HG03457 (cell line): ENCODE measurements at regions not wholly inside any gene's neighbourhood (a gene's known extent, or its start where the extent isn't known, plus 50 kb on each side); places are given as distances from the start of the nearest gene placed in this dataset.

ENCODE experiments used
- ATAC-seq: cut with Tn5 transposase; IDR thresholded peaks from one replicate; pipeline ENCODE4 v1.9.1; 2021; ENCODE audit warnings: moderate number of reproducible peaks; ENCODE audit not compliant: unreplicated experiment

GRCh38 chr2:129296806-129297205 is 682.7 kb upstream of the RAB6C start:
- ATAC-seq: no peak

GRCh38 chr2:129297430-129297829 is 682.0 kb upstream of the RAB6C start:
- ATAC-seq: no peak

DNA sequence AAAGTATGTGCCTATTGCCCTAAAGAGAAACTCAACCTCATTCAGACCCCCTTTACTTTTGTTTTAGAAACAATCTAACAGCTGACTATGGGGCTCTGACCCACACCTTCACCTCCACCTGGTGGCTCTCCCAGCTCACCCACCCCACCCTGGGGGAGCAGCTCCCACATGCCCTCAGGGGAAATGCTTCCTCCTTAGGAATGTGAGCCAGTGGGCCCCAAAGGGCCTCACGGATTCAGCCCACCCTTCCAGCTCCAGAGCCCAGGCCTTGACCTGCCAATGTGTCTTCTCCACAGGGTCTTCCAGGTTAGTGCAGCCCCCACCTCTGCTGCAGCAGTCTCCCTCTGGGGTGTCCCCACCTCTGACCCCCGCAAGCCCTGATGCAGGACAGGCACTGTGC is 680.1 kb upstream of the RAB6C start:
- no peak for ATAC-seq

DNA sequence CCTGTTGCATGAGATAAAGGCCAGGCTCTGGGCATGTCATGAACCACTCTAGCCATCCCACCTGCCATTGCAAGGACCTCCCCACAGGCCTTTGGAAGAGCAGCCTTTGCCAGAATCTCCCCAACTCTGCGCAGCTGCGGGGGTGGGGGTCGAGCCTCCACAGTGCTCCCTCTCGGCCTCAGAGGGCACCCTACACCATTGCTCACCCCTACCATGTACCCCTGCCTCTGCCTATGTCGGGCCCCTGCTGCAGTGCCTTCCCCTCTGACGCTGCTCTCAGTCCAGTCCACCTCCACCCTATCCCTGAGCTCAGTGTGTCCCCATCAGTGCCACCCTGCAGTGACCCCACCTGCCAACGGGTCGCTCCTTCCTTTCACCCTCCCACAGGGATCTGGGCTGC is 679.7 kb upstream of the RAB6C start:
- ATAC-seq: no peak

DNA sequence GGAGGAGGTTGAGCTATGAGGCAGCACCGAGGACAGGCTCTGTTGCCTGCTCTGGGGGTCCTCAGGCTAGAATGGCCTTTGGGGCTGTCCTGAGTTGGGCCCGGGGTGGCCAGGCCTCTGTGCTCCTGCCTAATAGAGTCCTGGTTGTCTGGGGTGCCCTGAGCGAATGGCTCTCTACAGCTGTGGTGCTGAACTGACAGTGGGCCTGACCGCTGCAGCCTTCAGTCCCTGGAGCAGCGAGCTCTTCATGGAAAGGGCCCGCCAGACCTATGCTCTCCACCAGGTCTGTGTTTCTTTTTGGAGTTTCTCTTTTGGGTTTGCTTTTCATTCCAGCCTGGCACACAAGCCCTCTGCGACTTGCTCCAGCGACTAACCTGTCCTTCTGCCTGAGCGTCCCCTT is 679.0 kb upstream of the RAB6C start:
- no peak for ATAC-seq

DNA sequence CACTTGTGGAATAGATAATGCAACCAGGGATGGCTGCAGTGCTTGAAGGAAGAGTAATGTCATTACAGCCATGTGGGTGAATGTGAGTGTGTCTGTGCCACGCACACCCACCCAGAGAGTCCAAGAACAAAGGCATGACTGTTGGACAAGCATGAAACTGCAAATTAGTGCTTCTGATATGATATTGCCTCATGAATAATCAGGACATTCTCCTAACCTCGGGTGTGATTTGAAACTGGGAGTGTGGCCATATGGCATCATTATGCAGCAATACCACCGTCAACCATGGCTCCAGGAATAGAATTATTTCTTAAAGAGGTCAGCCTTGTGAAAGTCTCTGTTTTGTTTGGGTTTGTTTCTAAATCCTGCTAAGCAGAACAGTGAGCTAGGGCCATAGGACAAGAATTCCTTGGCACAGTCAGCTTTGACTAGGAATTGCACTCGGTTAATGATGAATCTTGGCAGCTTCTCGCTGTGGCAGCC is 678.0 kb upstream of the RAB6C start:
- no peak for ATAC-seq

GRCh38 chr2:129302106-129302505 is 677.4 kb upstream of the RAB6C start:
- ATAC-seq: no peak

DNA sequence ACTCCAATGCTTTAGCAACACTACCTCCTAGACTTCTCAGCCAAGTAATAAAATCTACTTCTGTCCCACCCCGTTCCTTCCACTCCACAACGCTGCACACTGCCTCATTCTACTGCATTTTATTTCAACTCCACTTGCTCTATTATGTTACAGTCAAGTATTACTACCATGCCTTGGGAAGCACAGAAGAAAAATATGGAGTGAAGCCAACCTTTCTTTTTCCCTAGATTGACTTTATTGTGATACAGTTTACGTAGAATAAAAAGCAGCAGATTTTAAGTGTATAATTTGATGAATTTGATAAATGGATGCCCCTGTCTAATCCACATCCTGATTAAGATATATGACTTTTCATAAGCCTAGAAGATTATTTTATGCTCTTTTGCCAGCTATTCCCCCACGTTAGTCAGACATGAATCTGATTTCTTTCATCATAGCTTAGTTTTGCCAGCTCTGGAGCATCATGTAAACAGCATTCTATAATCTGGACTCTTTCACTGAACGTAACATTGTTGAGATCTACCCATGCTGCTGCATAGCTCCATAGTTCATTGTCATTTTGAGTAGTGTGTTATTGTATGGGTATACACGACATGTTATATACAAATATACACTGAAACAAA is 676.8 kb upstream of the RAB6C start:
- ATAC-seq: no peak

DNA sequence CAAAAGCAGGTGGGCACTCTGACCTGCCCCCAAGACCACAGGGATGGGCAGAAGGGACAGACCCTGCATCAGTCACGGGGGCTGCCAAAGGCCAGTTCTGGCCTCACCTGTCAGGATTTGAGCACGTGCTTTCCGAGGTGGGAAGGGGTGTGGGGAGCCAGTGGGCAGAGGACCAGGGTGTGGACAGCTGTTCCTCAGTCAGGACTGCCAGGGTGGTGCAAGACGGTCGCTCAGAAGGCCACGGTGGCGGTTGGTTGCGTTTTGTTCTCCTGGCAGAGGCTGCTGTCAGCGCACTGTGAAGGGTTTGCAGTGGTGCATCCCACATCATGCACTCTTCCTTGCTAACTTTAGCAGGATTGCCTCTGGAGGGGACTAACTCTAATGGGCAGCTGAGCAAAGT is 665.3 kb upstream of the RAB6C start:
- no peak for ATAC-seq

DNA sequence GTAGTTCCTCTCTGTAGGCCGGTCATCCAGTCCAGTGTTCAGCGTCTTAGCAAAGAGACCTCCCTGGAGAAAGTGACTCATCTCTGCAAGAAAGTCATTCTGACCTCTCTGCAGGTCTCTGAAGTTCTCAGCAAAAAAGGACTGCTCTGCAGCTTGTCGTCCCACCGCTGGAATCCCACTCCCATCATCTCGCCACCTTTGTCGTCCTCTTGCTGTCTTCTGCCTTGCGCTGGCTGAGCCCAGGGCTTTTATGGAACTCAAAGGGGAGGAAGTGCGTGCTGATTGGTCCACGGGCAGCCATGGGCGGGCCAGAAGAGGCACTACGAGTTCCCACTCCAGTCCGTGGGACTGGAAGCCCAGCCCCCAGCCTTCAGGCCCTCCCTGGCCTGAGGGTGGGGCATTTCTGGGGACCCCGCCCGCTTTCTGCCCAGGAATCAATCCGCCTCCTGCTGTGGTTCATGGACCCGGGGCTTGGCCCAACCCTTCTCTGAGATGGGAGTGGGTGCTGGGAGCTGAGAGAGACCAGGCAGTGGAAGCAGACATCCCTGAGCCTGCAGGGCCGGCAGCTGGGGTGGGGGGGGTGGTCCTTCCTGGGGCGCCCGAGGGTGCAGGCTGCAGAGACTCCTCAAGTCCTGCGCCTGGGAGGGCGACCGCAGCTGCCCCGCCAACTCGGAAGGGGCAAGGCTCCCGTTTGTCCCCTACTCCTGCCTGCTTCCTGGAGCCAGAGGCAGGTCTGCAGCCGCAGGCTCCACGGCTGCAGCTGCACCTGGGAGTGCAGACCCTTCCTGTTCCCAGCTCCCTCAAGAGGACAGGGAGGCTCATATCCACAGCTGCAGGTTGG is 660.7 kb upstream of the RAB6C start:
- no peak for ATAC-seq

DNA sequence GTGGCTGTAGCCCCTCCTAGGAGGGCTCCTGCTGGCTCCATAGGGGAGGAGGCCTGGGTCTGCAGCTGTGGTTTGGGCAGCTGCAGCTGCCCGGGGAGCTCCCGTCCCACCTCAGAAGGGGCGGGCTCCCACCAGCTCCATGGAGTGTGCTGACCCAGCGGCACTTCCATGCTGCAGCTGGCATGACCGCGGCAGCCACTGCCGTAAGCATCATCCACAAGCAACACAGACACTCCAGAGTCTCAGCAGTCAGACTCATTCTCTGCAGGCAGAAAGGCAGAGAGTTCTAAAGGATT is 660.1 kb upstream of the RAB6C start:
- no peak for ATAC-seq

GRCh38 chr2:129320288-129320687 is 659.2 kb upstream of the RAB6C start:
- no peak for ATAC-seq

- ATAC-seq: no peak
Observed at GRCh38 chr2:129324349-129324748, 655.1 kb upstream of the RAB6C start.

GRCh38 chr2:129325151-129325550 is 654.3 kb upstream of the RAB6C start:
- ATAC-seq: no peak

DNA sequence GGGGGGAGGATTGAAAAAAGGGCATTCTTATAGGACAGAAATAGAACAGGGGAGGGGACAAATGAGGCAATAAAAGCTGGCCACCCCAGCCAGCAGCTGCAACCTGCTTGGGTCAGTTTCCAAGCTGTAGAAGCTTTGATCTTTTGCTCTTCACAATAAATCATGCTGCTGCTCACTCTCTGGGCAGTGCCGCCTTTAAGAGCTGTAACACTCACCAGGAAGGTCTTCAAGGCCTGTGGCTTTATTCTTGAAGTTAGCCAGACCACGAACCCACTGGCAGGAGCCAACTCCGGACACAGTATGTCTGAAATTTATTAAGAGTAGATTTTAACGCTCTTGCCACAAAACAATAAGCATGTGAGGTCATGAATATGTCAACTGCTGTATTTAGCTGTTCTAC is 649.9 kb upstream of the RAB6C start:
- no peak for ATAC-seq

DNA sequence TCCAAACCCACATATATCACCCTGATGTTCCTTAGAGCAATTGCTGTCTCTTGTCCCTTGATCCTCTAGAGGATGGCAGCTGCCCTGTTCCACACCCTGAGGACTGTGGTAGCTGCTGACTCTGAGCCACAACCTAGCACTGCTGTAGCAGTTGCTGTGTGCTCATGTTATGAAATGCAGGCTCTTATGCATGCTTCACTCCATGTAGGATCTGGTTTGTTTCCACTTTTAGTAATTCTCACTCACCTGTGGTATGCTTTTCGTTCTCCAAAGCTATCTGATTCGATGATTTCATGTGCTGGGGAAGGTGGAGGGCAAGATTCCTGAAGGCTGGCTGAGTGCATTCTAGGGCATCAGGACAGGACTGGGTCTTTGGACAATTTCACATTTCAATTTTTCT is 649.0 kb upstream of the RAB6C start:
- no peak for ATAC-seq

DNA sequence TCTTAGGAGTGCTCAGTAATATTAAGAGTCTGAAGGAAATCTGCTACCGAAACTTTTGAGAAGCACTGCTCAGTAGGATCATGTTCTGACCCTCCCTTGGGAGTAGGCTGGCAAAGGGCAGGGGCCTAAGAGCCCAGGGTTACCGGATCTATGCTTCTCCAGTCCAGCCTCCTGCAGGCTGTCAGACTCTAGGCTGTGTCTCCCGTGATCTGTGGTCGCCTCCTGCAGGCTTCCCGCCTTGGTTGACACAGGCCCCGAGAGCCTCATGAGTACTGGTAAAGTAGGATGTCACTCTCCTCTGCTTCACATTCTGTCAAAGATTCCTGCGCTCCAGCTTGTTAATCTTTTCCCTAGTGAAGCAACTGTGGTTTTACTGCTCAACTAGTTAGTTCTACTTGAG is 647.8 kb upstream of the RAB6C start:
- no peak for ATAC-seq

DNA sequence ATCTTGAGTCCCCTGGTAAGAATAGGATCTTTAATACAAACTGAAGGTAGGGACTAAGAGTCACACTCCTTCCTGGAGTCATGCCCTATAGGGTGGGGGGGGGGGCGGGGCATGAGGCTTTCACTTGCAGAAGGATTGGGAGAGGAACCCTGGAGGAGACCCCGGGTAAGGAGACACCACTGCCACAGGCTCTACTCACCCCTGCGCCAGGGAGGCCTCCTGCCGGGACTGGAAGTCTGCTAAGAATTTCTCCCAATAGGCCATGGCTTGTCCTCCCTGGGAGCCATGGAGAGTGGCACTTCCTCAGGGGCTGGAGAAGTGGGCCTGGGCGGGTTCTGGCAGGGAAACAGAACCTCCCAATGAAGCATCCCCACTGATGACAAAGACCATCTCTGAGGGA is 645.3 kb upstream of the RAB6C start:
- ATAC-seq: no peak

DNA sequence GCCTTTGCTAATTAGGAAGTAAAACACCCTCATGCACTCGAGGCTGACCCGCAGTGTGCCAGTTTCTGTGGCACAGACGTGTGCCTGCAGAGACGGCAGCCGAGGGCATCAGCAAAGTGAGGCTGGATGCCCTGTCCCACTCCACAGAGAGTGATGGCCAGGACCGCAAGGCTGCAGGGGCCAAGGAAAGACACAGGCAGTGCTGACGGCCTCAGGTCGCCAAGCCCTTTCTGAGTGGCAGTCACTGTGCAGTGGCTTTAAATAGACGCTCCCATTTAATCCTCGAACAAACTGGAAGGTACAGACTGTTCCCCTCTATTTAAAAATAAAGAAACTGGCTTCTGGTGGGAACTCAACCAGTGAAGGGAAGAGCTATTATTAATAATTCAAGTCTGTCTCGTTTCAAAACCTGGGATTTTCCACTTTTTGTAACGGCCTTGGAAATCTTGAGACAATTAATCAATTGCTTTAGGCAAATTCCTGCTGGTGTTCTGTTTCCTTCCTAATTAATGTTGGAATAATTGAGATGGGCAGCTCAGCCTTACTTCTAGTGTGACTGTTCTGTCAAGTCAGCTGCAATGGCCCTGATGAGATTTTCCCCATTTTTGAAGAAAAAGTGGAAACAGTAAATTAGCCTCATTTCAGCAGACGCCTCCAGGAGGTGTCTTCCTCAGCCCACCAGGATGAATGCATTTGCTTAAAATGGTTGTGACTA is 644.6 kb upstream of the RAB6C start:
- no peak for ATAC-seq

DNA sequence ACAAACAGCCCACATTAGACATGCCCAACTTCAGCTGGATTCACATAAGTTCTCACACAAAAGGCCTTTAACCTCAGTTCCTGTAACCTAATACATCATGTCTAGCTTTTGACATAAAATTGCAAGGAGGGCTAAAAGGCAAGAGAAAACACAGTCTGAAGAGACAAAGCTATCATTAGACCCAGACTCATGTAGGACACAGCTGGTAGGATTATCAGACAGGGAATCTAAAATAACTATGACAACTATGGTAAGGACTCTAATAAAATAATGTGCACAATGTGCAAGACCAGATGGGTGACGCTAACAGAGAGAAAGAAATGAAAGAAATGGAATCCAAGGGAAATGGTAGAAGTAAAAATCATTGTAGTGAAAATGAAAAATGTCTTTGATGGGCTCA is 643.2 kb upstream of the RAB6C start:
- ATAC-seq: no peak

DNA sequence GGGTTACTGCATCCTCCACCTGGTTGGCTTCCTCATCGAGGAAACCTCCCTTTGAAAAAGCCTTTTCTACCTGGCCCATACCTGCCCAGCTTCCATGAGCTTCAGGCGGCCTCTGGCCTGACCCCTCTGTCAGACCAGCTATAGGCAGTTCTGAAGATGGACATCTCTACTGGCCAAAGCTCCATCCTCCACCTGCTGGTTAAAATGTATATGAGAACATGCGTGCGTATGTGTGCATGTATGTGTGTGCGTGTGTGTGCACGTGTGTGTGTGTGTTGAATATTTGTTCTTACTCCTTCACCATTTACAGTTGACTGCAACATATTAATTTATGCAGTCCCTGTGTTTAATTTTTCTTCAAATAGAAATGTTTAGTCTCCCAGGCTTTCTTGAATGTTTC is 642.4 kb upstream of the RAB6C start:
- ATAC-seq: no peak

GRCh38 chr2:129345540-129345939 is 633.9 kb upstream of the RAB6C start:
- ATAC-seq: no peak
